OCI-LY7 (cell line): ENCODE measurements at regions not wholly inside any gene's neighbourhood (a gene's known extent, or its start where the extent isn't known, plus 50 kb on each side); places are given as distances from the start of the nearest gene placed in this dataset.

Experiments used
- EZH2phosphoT487 ChIP-seq: fragments of 200-600 bp; sonication (generic); IDR thresholded peaks from 2 replicates; pipeline ENCODE4 v1.6.1; 2018; ENCODE audit warnings: low read depth, borderline replicate concordance, mild to moderate bottlenecking, mixed run types, antibody characterized with exemption, low read length, moderate library complexity, mixed read lengths
- TF ChIP-seq, protein P1 (sequence below): fragments of 200-600 bp; sonication (generic); conservative IDR thresholded peaks from 2 replicates; pipeline ENCODE4 v1.5.1; 2014; ENCODE audit warnings: mild to moderate bottlenecking, antibody characterized with exemption, low read length, moderate library complexity, mixed read lengths

DNA sequence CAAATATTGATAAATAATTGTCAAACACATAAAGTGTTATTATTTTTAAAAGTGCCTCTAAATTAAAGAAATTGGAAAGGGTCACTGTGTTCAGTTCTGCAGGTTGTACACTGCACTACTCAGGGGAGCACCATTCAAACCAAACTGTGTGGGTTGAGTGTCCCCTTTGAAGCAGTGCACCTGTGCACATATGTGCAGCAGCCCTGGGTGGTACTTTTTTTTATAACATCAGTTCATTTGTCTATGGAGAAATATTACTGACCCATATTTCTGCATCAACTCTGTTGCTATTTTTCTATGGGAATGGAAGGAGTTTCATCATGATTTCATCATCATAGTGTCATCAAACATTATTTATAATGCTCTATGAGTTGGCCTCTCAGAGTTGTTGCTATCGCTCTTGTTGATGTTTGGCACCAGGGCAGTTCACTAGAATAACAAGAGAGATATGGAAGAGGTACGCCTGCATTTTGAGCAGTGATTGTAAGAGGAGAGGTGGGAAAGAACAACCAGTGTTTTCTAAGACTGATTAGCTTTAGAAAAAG, 457.6 kb downstream of the TFAP2A start:
- TF ChIP-seq, protein P1, sequence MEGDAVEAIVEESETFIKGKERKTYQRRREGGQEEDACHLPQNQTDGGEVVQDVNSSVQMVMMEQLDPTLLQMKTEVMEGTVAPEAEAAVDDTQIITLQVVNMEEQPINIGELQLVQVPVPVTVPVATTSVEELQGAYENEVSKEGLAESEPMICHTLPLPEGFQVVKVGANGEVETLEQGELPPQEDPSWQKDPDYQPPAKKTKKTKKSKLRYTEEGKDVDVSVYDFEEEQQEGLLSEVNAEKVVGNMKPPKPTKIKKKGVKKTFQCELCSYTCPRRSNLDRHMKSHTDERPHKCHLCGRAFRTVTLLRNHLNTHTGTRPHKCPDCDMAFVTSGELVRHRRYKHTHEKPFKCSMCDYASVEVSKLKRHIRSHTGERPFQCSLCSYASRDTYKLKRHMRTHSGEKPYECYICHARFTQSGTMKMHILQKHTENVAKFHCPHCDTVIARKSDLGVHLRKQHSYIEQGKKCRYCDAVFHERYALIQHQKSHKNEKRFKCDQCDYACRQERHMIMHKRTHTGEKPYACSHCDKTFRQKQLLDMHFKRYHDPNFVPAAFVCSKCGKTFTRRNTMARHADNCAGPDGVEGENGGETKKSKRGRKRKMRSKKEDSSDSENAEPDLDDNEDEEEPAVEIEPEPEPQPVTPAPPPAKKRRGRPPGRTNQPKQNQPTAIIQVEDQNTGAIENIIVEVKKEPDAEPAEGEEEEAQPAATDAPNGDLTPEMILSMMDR = no peak
- no peak for TF ChIP-seq EZH2phosphoT487
